IMR-90 (cell line): ENCODE measurements at regions not wholly inside any gene's neighbourhood (a gene's known extent, or its start where the extent isn't known, plus 50 kb on each side); places are given as distances from the start of the nearest gene placed in this dataset.

Experiments used
- ATAC-seq: fragments of 200-7000 bp; cut with Tn5 transposase; 2 replicates; pipeline ENCODE4 v1.9.1; 2020; ENCODE audit warnings: low read depth, mild to moderate bottlenecking, moderate library complexity
- BruUV-seq: library from RNA; stranded (reverse); fragments of 400-500 nt; replicated peaks from 2 replicates; lab custom pipeline; 2021; lab: Mats Ljungman, UMichigan
- CTCF ChIA-PET: fragments of 300-600 bp; formaldehyde crosslinking; extraction: SDS; loops from one replicate; lab custom pipeline; 2021; ENCODE audit warnings: antibody characterized with exemption; lab: Yijun Ruan, JAX
- POLR2A ChIA-PET: fragments of 300-600 bp; sonication (Branson Sonifier 250); formaldehyde crosslinking; loops from one replicate; lab custom pipeline; 2022; ENCODE audit warnings: antibody characterized with exemption; ENCODE audit not compliant: unreplicated experiment; lab: Charles Lee
- DNase-seq: peaks from one replicate; pipeline ENCODE4 v3.0.0; 2013
- H2AFZ ChIP-seq: replicated peaks from 2 replicates; pipeline ENCODE3; 2013; ENCODE audit warnings: low read length, mild to moderate bottlenecking; ENCODE audit not compliant: poor library complexity
- H2AK5ac ChIP-seq: 2 replicates; pipeline ENCODE4 v1.6.1; 2013; ENCODE audit warnings: low read depth, low read length, inconsistent platforms
- H2AK9ac ChIP-seq: replicated peaks from 2 replicates; pipeline ENCODE3; 2013; ENCODE audit warnings: mild to moderate bottlenecking, low read depth, low read length, moderate library complexity; ENCODE audit not compliant: poor library complexity
- H2BK120ac ChIP-seq: 2 replicates; pipeline ENCODE4 v1.6.1; 2013; ENCODE audit warnings: low read depth, low read length, inconsistent platforms
- H2BK15ac ChIP-seq: 3 replicates; pipeline ENCODE4 v1.6.1; 2013; ENCODE audit warnings: low read depth, low read length, inconsistent platforms
- H2BK20ac ChIP-seq: 2 replicates; pipeline ENCODE4 v1.6.1; 2013; ENCODE audit warnings: low read depth, mild to moderate bottlenecking, inconsistent platforms, low read length, moderate library complexity
- H2BK5ac ChIP-seq: 2 replicates; pipeline ENCODE4 v1.6.1; 2013; ENCODE audit warnings: mild to moderate bottlenecking, low read depth, low read length, inconsistent platforms; ENCODE audit not compliant: poor library complexity, severe bottlenecking
- H3K14ac ChIP-seq: replicated peaks from 2 replicates; pipeline ENCODE4 v1.6.1; 2013; ENCODE audit warnings: low read depth, low read length, inconsistent platforms
- H3K18ac ChIP-seq: 2 replicates; pipeline ENCODE4 v1.6.1; 2013; ENCODE audit warnings: low read depth, low read length, control low read depth
- H3K23ac ChIP-seq: 2 replicates; pipeline ENCODE4 v1.6.1; 2013; ENCODE audit warnings: low read depth, low read length, inconsistent platforms
- H3K27ac ChIP-seq: 2 replicates; pipeline ENCODE4 v1.5.1; 2013; ENCODE audit warnings: mild to moderate bottlenecking, control low read depth, low read length; ENCODE audit not compliant: insufficient read depth
- H3K27me3 ChIP-seq: 2 replicates; pipeline ENCODE4 v1.6.1; 2013; ENCODE audit warnings: low read length; ENCODE audit not compliant: control insufficient read depth, insufficient read depth
- H3K36me3 ChIP-seq: 2 replicates; pipeline ENCODE4 v1.6.1; 2013; ENCODE audit warnings: low read length, mixed read lengths; ENCODE audit not compliant: control insufficient read depth, insufficient read depth
- H3K4ac ChIP-seq: 2 replicates; pipeline ENCODE4 v1.6.1; 2013; ENCODE audit warnings: low read depth, low read length, inconsistent platforms
- H3K4me1 ChIP-seq: 2 replicates; pipeline ENCODE4 v1.6.1; 2013; ENCODE audit warnings: low read length, mixed read lengths; ENCODE audit not compliant: control insufficient read depth, insufficient read depth
- H3K4me2 ChIP-seq: 2 replicates; pipeline ENCODE4 v1.6.1; 2013; ENCODE audit warnings: low read depth, mild to moderate bottlenecking, control low read depth, low read length, moderate library complexity
- H3K4me3 ChIP-seq: 2 replicates; pipeline ENCODE4 v1.5.1; 2013; ENCODE audit warnings: low read depth, mild to moderate bottlenecking, control low read depth, low read length, moderate library complexity; ENCODE audit not compliant: insufficient read depth
- H3K56ac ChIP-seq: 2 replicates; pipeline ENCODE4 v1.6.1; 2013; ENCODE audit warnings: low read length, inconsistent platforms; ENCODE audit not compliant: insufficient read depth; ENCODE audit errors: extremely low read depth
- H3K79me1 ChIP-seq, 2 experiments: 2 replicates each; pipeline ENCODE4 v1.6.1; 2013; ENCODE audit warnings: low read length in 2 of 2, inconsistent platforms in 1 of 2, low read depth in 1 of 2
- H3K9ac ChIP-seq: 2 replicates; pipeline ENCODE4 v1.6.1; 2013; ENCODE audit warnings: low read depth, low read length, control low read depth
- H3K9me1 ChIP-seq: 2 replicates; pipeline ENCODE4 v1.6.1; 2013; ENCODE audit warnings: low read length, inconsistent platforms; ENCODE audit not compliant: insufficient read depth
- H3K9me3 ChIP-seq: 2 replicates; pipeline ENCODE4 v1.6.1; 2013; ENCODE audit warnings: low read length; ENCODE audit not compliant: control insufficient read depth, insufficient read depth
- H4K20me1 ChIP-seq: 2 replicates; pipeline ENCODE4 v1.6.1; 2013; ENCODE audit warnings: low read length, inconsistent platforms; ENCODE audit not compliant: insufficient read depth
- H4K5ac ChIP-seq: 2 replicates; pipeline ENCODE4 v1.6.1; 2013; ENCODE audit warnings: mild to moderate bottlenecking, low read depth, low read length, control low read depth
- H4K8ac ChIP-seq, 2 experiments: 2 replicates each; pipeline ENCODE4 v1.6.1; 2013; ENCODE audit warnings: low read depth in 2 of 2, low read length in 2 of 2, control low read depth in 1 of 2, inconsistent platforms in 1 of 2
- H4K91ac ChIP-seq: 2 replicates; pipeline ENCODE4 v1.6.1; 2013; ENCODE audit warnings: low read depth, low read length, inconsistent platforms; ENCODE audit not compliant: insufficient read depth
- BHLHE40 ChIP-seq: fragments of 150-350 bp; IDR thresholded peaks from 2 replicates; pipeline ENCODE4 v1.6.1; 2016; ENCODE audit warnings: mild to moderate bottlenecking, low read depth, low read length
- CEBPB ChIP-seq: IDR thresholded peaks from 2 replicates; pipeline ENCODE4 v1.6.1; 2012; ENCODE audit warnings: low read depth, low read length, improper control_type of control experiment
- CHD1 ChIP-seq: IDR thresholded peaks from 2 replicates; pipeline ENCODE4 v1.6.1; 2012; ENCODE audit warnings: low read depth, low read length, improper control_type of control experiment
- CTCF ChIP-seq: conservative IDR thresholded peaks from 2 replicates; pipeline ENCODE4 v1.5.1; 2012; ENCODE audit warnings: mild to moderate bottlenecking, low read depth, low read length, improper control_type of control experiment
- ELK1 ChIP-seq: fragments of 150-350 bp; IDR thresholded peaks from 2 replicates; pipeline ENCODE4 v1.6.1; 2016; ENCODE audit warnings: low read depth, mild to moderate bottlenecking, low read length, moderate library complexity, borderline replicate concordance
- FOS ChIP-seq: fragments of 150-350 bp; IDR thresholded peaks from 2 replicates; pipeline ENCODE4 v1.6.1; 2016; ENCODE audit warnings: low read depth, low read length
- MAFK ChIP-seq: IDR thresholded peaks from 2 replicates; pipeline ENCODE4 v1.6.1; 2012; ENCODE audit warnings: low read depth, low read length, improper control_type of control experiment
- MAZ ChIP-seq: IDR thresholded peaks from 2 replicates; pipeline ENCODE4 v1.6.1; 2012; ENCODE audit warnings: low read depth, mild to moderate bottlenecking, low read length, improper control_type of control experiment, moderate library complexity, borderline replicate concordance
- MXI1 ChIP-seq: IDR thresholded peaks from 2 replicates; pipeline ENCODE4 v1.6.1; 2012; ENCODE audit warnings: low read depth, mild to moderate bottlenecking, low read length, moderate library complexity, borderline replicate concordance
- NFE2L2 ChIP-seq: fragments of 150-350 bp; IDR thresholded peaks from 2 replicates; pipeline ENCODE4 v1.6.1; 2016; ENCODE audit warnings: low read depth, mild to moderate bottlenecking, low read length
- POLR2A ChIP-seq: IDR thresholded peaks from 2 replicates; pipeline ENCODE4 v1.6.1; 2012; ENCODE audit warnings: mild to moderate bottlenecking, low read depth, low read length
- RAD21 ChIP-seq: IDR thresholded peaks from 2 replicates; pipeline ENCODE4 v1.6.1; 2012; ENCODE audit warnings: low read length, improper control_type of control experiment
- RCOR1 ChIP-seq: IDR thresholded peaks from 2 replicates; pipeline ENCODE4 v1.6.1; 2012; ENCODE audit warnings: mild to moderate bottlenecking, low read length, improper control_type of control experiment; ENCODE audit not compliant: insufficient replicate concordance
- RFX5 ChIP-seq: IDR thresholded peaks from 2 replicates; pipeline ENCODE4 v1.8.0; 2012; ENCODE audit warnings: low read depth, mild to moderate bottlenecking, low read length, moderate library complexity
- SMC3 ChIP-seq: fragments of 150-350 bp; IDR thresholded peaks from 2 replicates; pipeline ENCODE4 v1.6.1; 2016; ENCODE audit warnings: low read depth, mild to moderate bottlenecking, antibody characterized with exemption, low read length, moderate library complexity
- WGBS, 2 experiments: methylation state at CpG; one replicate each; pipeline versions ENCODE4 v1.1.5 to v1.1.7; 2013; ENCODE audit warnings: missing lambda C conversion rate in 2 of 2; ENCODE audit not compliant: insufficient read length in 1 of 2; ENCODE audit errors: extremely low coverage in 2 of 2; 5-methylcytosine and 5-hydroxymethylcytosine counted together
- dilution Hi-C: fragments of 300-500 bp; cut with HindIII; formaldehyde crosslinking; loops from one replicate; pipeline ENCODE4 v1.14.3; 2018; ENCODE audit warnings: low sequenced_read_pairs; ENCODE audit not compliant: unreplicated experiment
- in situ Hi-C: fragments of 300-500 bp; cut with MboI; formaldehyde crosslinking; loops from 3 replicates; pipeline ENCODE4 v1.14.3; 2019; ENCODE audit warnings: low sequenced_read_pairs, inconsistent platforms, mixed read lengths
- intact Hi-C: fragments of 100-400 bp; cut with micrococcal nuclease; formaldehyde crosslinking; loops from 2 replicates; pipeline ENCODE4 v1.10.0; 2022
- TF ChIP-seq, protein P1 (sequence below): fragments of 150-350 bp; IDR thresholded peaks from 2 replicates; pipeline ENCODE4 v1.6.1; 2017; ENCODE audit warnings: mild to moderate bottlenecking, antibody characterized with exemption, low read length, low read depth

DNA sequence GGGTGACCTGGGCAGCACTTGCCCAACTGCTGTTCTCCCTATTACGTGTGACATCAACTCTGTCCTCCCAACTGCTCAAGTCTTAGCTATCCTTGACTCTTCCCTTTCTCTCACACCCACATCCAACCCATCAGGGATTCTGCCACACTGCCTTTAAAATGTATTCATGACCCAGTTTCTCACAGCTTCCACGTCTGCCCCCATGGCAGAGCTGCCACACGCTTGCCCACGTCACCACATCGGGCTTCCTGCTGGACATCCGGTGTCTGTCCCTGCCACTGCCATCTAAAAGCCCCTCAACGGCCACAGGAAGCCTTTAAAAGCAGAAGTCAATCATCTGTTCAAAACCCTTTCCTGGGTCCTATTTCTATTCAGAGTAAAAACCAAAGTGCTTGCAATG is 233.1 kb upstream of the POU3F3 start:
- H2BK5ac ChIP-seq: no peak overlapping the region
- no peaks in the 10 kb centered on the region for H3K79me1 ChIP-seq
- dilution Hi-C loops: no loop called here
- H4K5ac ChIP-seq: no peak overlapping the region
- CTCF ChIA-PET: no interaction called here
- DNase-seq: no peak
- H2AFZ ChIP-seq: no peak overlapping the region
- POLR2A ChIA-PET: no interaction called here
- no peaks in the 10 kb centered on the region for H3K9me1 ChIP-seq
- ATAC-seq: no peak
- H3K4me3 ChIP-seq: no peak overlapping the region
- no peak overlapping the region for H2AK9ac ChIP-seq
- intact Hi-C loops: no loop called here
- H3K9me3 ChIP-seq: peaks cover 10% of the 10 kb centered on the region
- H3K27me3 ChIP-seq: no peaks in the 10 kb centered on the region
- H3K18ac ChIP-seq: no peak overlapping the region
- TF ChIP-seq CEBPB (no peak), MAFK (no peak), NFE2L2 (no peak), FOS (no peak), MAZ (no peak), BHLHE40 (no peak), RFX5 (no peak), MXI1 (no peak), SMC3 (no peak), RAD21 (no peak), RCOR1 (no peak), POLR2A (no peak), ELK1 (no peak), CHD1 (no peak), CTCF (no peak)
- TF ChIP-seq, protein P1, sequence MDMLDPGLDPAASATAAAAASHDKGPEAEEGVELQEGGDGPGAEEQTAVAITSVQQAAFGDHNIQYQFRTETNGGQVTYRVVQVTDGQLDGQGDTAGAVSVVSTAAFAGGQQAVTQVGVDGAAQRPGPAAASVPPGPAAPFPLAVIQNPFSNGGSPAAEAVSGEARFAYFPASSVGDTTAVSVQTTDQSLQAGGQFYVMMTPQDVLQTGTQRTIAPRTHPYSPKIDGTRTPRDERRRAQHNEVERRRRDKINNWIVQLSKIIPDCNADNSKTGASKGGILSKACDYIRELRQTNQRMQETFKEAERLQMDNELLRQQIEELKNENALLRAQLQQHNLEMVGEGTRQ: no peak
- H3K56ac ChIP-seq: no peak overlapping the region
- 20% methylated on average over 1 of the region's 7 CpGs; no CpG with 5 or more reads in 1 of the 2 experiments for WGBS, 2 experiments
- no peak overlapping the region for H2BK120ac ChIP-seq
- H3K36me3 ChIP-seq: no peaks in the 10 kb centered on the region
- no TSS peak for BruUV-seq
- H2AK5ac ChIP-seq: no peak overlapping the region
- H3K4me1 ChIP-seq: no peaks in the 10 kb centered on the region
- no peak overlapping the region for H3K4me2 ChIP-seq
- no peak overlapping the region for H3K14ac ChIP-seq
- no peaks in the 10 kb centered on the region for H4K20me1 ChIP-seq
- no peak overlapping the region for H2BK20ac ChIP-seq
- H4K8ac ChIP-seq: no peak overlapping the region
- no peak overlapping the region for H4K91ac ChIP-seq
- no peak overlapping the region for H3K23ac ChIP-seq
- H3K4ac ChIP-seq: no peak overlapping the region
- no peak overlapping the region for H3K9ac ChIP-seq
- in situ Hi-C loops: no loop called here
- H2BK15ac ChIP-seq: no peak overlapping the region
- no peak overlapping the region for H3K27ac ChIP-seq
